ENCODE measurements at regions not wholly inside any gene's neighbourhood (a gene's known extent, or its start where the extent isn't known, plus 50 kb on each side); places are given as distances from the start of the nearest gene placed in this dataset.

- TF ChIP-seq JUNB (IDR thresholded peaks at IDR 0.05; ENCODE audit: unreplicated experiment) = no peak
- TF ChIP-seq CREB1 (CRISPR knock-in tag; IDR thresholded peaks at IDR 0.05; ENCODE audit: low read depth) = no peak
- TF ChIP-seq EZH2 (IDR thresholded peaks at IDR 0.05; ENCODE audit: low read depth, unreplicated experiment) = no peak
- no peak for TF ChIP-seq CTCF (conservative IDR thresholded peaks at IDR 0.05; ENCODE audit: low read depth in 2 of 2)
Measured at GRCh38 chr14:44165286-44165685, 341.8 kb downstream of the FSCB start.

Data from GM23338 (cell line).